LNCaP clone FGC (cell line): ENCODE measurements at regions not wholly inside any gene's neighbourhood (a gene's known extent, or its start where the extent isn't known, plus 50 kb on each side); places are given as distances from the start of the nearest gene placed in this dataset.
"Not testable (repeated sequence)": the region's sequence is repeated elsewhere in the genome, so short reads cannot be mapped to it uniquely, and the experiment has no call there.

Source experiments
- DNase-seq: peaks from one replicate; pipeline ENCODE4 v3.0.0-alpha.2; 2011; ENCODE audit warnings: low read depth
- H3K4me3 ChIP-seq: 2 replicates; pipeline ENCODE4 v1.5.1; 2011; ENCODE audit warnings: mild to moderate bottlenecking, low read depth, low read length, control low read depth
- TF ChIP-seq, protein P1 (sequence below): IDR thresholded peaks from 2 replicates; pipeline ENCODE4 v1.5.1; 2012; ENCODE audit warnings: mild to moderate bottlenecking; ENCODE audit not compliant: control insufficient read depth, insufficient read depth; ENCODE audit errors: extremely low read depth

DNA sequence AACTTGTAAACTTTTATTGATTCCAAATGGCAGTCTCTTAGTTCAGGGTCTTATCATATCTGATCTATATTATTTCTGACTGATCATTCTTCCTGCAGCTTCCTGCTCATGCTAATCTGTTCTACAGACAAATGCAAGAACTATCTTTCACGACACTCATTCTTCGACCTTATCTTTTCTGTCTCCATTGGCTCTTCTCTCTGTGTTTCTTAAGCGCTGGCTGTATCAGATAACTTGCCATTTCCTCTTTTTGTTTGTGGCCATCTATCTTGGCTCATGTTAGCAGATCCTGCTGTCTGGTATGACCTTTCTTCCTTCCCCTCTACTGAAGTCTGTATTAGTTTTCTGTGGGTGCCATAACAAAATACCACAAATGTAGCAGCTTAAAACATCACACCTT is 230.5 kb upstream of the PUDP start:
- no peak overlapping the region for H3K4me3 ChIP-seq
- no peak for DNase-seq
- TF ChIP-seq, protein P1, sequence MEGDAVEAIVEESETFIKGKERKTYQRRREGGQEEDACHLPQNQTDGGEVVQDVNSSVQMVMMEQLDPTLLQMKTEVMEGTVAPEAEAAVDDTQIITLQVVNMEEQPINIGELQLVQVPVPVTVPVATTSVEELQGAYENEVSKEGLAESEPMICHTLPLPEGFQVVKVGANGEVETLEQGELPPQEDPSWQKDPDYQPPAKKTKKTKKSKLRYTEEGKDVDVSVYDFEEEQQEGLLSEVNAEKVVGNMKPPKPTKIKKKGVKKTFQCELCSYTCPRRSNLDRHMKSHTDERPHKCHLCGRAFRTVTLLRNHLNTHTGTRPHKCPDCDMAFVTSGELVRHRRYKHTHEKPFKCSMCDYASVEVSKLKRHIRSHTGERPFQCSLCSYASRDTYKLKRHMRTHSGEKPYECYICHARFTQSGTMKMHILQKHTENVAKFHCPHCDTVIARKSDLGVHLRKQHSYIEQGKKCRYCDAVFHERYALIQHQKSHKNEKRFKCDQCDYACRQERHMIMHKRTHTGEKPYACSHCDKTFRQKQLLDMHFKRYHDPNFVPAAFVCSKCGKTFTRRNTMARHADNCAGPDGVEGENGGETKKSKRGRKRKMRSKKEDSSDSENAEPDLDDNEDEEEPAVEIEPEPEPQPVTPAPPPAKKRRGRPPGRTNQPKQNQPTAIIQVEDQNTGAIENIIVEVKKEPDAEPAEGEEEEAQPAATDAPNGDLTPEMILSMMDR = no peak

DNA sequence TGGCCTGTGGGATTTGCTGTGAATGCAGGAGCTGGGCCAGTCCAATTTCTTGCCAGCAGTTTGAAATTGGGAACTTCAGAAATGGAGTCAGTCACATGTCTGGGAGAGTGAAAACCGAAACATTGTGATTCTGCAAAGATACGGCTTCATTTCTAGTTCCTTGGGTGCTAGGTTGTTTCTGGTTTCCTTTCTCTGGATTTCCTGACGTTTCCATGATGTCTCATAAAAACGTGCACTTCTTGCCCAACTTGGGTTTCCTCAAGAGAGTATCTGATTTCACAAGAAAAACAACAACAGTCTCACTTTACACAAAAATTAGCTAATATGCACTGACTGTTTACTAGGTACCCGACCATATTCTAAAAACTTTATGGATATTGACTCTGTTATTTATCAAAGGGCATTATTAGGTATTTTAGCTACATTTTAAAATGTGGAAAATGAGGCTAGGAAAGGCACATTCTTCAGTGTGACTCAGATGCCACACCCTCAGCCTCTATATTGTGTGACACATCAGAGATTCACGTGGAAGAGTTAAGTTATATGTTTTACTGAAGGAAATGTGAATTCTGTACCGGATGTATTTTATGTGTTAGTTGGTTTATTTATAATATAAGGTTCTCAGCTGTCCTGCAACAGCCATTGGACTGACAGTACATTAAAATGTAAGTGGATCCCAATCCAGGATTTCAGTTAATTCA is 225.0 kb upstream of the PUDP start:
- TF ChIP-seq, protein P1 = no peak
- no peak overlapping the region for H3K4me3 ChIP-seq
- no peak for DNase-seq

DNA sequence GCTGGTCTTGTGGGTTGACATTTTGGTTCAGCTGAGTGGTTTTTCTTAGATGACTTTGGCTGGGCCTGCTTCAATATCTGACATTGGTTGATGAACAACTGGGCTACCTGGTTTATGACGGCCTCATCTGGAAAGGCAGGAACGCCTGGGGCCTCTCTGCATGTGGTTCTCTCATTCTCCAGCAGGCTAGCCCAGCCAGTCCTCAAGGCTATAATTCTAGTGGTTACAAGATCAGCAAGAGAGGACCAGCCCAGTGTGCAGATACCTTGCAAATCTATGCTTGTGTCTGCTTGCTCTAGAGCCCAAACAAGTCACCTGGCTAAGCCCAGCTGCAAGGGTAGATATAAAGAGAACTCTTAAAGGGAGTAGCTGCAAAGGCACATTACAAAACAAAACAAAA is 214.2 kb upstream of the PUDP start:
- DNase-seq = no peak
- H3K4me3 ChIP-seq = no peak overlapping the region
- TF ChIP-seq, protein P1 = no peak

DNA sequence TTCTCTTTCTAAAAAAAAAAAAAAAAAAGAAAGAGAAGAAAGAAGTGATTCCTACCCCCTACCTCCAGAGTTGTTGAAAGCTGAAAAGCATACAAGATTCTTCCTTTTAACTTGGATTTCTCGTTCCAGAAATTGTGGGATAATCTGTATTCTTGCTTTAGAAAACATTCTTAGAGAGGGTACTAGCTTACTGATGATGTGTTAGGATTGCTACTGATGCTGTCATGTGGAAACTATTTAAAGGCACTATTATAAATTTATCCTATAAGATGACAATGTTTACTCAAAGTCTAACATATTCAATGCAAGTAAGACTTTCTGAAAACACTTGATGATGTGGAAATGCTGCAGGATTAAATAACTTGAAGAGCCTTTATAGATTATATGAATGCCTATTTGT is 204.0 kb upstream of the PUDP start:
- no peak for DNase-seq
- TF ChIP-seq, protein P1 = no peak
- no peak overlapping the region for H3K4me3 ChIP-seq

DNA sequence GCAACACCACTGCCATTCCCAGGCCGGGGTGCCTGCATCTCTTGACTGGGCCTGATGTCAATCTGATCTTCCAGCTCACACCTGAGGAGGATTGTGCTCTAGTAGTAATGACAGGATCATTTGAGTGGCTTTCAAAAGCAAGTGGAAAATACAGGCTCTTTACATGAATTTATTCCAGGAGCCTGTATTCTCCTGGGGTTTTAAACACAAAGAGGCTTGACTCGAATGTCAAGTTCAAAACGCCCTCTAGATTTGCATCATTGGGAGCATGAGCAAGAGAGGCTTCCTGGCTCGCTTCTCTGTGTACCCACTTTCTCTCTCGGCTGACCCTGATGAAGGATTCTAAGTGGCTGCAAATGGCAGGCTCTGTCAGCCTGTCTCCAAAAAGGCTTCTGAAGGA is 199.5 kb upstream of the PUDP start:
- TF ChIP-seq, protein P1 = no peak
- H3K4me3 ChIP-seq = no peak overlapping the region
- DNase-seq = no peak

DNA sequence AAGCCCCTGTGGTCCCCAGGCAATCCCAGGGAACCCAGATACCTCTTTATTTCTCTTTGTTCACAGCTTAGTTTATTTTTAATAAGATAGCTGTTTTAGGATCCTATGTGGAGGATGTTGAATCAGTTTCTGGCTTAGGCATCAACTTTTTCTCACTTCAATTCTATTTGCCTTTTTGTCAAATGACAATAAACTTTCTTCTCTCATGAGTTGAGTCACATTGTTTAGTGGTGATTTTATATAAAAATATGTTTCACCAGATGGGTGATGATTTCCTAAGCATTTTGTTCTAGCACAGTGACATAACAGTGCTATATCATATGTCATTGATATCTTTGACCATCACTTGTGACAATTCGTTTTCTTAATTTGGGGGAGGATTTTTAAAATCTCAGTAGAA is 198.1 kb upstream of the PUDP start:
- no peak for DNase-seq
- TF ChIP-seq, protein P1 = no peak
- no peak overlapping the region for H3K4me3 ChIP-seq

DNA sequence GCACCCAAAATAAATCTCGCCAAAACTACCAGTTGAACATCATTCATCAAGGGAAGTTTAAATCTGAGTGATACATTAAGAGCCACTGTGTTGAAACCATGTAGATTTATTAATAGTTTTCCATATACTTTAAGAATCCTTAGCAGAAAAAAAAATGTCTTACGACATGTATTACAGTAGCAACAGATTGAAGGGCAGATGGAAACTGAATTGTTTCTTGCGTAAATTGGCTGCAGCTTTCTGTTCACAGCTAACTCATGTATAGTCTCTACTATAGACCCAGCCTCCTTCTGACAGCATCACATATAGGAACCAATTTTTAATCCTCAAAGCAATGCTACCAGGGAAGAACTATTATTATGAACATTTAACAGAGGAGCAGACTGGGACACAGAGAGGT is 195.2 kb upstream of the PUDP start:
- no peak overlapping the region for H3K4me3 ChIP-seq
- TF ChIP-seq, protein P1 = no peak
- DNase-seq = no peak

DNA sequence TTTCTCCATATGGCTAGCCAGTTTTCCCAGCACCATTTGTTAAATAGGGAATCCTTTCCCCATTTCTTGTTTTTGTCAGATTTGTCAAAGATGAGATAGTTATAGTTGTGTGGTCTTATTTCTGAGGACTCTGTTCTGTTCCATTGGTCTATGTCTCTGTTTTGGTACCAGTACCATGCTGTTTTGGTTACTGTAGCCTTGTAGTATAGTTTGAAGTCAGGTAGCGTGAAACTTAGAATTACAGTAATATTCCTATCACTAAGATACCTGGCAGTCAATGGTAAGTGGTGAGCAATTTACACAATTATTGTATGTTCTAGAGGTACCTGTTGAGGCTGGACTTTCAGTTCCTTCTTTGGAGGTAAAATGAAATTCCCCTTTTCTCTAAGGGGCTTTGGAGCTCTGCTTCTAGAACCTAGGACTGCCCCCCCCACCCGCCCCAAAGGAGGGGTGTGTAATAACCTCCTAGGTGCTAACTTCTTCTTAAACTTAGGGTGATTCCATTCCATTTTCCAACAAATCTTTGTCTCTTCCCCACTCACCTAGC is 187.9 kb upstream of the PUDP start:
- DNase-seq, H3K4me3 ChIP-seq: not testable (repeated sequence)
